ENCODE measurements at regions not wholly inside any gene's neighbourhood (a gene's known extent, or its start where the extent isn't known, plus 50 kb on each side); places are given as distances from the start of the nearest gene placed in this dataset.

DNA sequence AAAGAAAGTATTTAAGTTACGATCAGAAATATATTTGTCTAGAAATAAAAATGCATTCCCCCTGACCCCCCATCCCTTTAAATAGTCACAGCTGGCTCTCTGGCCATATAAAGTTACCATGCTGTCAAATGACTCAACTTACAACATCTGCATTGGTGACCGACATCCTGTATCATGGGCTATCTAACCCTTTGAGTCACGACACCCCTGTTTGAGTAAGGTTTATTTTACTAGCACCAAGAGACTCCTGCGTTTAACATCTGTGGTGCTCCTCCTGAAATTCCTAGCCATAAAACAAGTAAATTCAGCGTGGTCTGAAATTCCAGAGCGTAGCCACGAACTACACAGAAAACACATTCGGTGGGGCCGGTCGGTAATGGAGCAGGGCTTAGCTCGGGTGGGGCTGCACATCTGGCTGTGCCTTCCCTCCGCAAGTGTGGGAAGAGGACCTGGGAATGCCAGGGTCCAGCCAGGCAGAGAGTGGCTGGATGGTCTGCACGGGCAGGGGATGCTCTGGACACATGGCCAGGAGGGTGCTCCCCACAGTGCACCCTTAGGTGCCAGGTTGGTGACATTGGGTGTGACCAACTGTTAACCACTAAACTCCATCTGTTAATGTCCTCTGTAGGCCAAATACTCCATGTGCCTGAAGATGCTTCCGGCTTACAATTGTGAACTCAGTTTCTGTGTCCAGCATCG lies 53.0 kb upstream of the CLDN14 start:
- no peak for DNase-seq

DNA sequence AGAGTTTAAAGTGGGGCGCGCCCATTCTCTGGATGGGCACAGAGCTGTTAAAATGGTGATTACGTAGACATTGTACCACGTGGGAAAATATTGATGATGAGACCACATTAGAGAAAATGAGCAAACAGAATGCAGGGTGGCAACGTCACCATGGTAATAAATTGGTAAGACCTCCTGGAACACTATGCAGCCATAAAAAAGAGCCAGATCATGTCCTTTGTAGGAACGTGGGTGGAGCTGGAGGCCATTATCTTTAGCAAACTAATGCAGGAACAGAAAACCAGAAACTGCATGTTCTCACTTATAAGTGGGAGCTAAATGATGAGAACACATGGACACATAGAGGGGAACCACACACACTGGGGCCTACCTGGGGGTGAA lies 53.5 kb upstream of the CLDN14 start:
- DNase-seq: no peak

DNA sequence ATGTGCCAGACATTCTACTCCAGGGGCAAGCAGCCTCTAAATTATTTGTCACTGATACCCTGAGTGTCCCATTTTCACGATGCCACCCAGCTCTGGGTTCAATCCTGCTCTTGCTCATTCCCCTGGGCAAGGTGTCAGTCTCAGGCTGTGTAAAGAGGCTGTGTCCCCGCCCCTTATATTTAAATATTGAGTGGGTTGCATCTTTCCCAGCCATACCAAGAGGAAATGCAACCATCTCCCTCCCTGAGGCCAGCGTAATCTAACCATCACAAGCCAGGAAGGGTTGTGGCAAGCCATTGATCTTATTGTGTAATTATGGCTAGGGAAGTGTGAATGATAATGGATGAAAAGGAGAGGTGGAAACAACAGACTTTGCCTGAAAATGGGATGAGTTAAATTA lies 54.7 kb upstream of the CLDN14 start:
- no peak for DNase-seq

DNA sequence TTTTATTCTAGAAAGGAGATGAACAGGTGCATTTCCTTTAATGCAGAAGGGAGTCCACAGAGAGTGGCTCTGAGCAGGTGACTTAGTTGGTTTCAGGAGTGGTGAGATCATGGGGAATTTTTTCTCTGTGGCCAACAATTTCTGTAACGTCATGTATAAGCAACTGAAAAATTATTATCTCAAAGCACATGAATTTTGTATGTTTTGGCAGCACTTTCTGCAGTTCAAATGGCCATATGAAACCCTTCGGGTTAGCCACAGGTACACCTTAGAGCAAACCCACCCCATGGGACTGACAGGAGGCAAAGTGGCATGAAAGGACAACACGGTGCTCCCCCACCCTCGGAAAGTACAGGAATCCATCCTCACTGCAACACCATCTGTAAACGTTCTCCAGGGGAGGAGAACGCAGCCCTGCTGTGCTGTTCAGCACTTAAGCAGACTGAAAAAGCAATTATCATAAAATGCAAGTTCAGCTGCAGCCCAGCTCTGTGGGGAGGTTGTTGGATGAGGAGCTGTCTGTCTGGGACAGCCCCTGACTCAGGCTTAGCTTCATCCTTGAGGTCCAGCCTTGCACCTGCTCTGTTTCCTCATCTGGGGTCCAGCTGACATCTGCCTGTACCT lies 55.8 kb upstream of the CLDN14 start:
- DNase-seq: no peak

DNA sequence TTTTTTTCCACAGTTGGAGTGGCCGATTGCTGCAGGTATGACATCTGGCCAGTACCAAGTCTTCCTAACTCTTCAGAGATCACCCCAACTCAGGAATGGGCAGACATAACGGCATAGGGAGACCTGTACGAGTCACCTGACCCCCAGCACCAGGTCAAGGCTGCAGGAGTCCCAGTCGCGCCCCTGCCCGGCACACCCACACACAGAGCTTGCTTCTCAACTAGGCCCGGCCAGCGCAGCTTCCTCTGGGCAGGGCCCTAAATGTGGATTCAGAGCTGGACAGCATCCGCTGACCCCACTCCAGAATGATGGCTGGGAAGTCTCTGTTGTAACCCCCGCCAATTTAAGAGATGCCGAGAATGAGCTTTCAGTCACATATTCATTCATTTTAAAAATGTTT lies 58.8 kb upstream of the CLDN14 start:
- DNase-seq: no peak

DNA sequence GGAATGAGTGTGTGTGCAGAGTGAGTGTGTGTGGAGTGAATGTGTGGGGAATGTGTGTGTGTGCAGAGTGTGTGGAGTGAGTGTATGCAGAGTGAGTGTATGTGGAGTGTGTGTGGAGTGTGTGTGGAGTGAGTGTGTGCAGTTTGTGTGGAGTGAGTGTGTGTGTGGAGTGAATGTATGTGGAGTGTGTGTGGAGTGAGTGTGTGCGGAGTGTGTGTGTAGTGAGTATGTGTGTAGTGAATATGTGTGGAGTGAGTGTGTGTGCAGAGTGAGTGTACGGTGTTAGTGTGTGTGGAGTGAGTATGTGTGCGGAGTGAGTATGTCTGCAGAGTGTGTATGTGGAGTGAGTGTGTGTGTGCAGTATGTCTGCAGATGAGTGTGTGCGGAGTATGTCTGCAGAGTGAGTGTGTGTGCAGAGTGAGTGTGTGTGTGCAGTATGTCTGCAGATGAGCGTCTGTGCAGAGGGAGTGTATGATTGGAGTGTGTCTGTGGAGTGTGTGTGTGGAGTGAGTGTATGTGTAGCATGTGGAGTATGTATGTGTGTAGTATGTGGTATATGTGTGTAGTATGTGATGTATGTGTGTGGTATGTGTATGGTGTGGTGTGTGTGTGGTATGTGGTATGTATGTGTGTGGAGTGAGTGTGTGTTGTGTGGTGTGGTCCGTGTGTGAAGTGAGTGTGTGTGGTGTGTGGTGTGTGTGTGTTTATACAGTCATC lies 59.7 kb upstream of the CLDN14 start:
- DNase-seq: no peak

DNA sequence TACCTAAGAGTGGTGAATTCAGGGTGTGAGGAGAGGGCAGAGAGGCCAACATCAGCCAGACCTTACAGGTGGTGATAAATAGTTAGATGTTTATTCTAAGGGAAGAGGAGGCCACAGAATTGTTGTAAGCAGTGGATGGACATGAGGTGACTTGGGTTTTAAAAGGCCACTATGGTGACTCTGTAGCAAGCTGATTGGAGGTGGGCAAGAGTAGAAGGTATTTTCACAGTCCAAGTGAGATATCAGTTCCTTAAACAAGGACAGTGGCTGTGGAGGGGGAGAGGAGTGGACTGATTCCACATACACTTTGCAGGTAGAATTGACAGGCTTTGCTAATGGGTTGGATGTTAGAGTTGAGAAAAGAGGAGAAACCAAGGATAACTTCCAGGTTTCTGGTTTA lies 60.8 kb upstream of the CLDN14 start:
- no peak for DNase-seq

DNA sequence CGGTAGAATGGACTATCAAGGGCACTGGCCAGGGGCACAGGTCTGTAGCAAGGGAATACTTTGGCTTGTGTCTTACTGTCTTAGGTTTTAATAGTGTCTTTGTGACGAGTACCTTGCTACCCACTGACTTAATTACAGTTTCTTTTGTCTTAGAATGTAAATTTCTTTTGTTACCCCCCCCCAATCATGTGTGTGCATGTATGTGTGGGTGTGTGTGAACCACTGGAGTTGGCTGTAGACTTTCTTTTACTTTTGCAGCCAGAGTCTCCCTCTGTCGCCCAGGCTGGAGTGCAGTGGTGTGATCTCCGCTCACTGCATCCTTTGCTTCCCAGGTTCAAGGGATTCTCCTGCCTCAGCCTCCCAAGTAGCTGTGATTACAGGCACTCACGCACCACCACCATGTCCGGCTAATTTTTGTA lies 61.8 kb upstream of the CLDN14 start:
- DNase-seq: no peak

DNA sequence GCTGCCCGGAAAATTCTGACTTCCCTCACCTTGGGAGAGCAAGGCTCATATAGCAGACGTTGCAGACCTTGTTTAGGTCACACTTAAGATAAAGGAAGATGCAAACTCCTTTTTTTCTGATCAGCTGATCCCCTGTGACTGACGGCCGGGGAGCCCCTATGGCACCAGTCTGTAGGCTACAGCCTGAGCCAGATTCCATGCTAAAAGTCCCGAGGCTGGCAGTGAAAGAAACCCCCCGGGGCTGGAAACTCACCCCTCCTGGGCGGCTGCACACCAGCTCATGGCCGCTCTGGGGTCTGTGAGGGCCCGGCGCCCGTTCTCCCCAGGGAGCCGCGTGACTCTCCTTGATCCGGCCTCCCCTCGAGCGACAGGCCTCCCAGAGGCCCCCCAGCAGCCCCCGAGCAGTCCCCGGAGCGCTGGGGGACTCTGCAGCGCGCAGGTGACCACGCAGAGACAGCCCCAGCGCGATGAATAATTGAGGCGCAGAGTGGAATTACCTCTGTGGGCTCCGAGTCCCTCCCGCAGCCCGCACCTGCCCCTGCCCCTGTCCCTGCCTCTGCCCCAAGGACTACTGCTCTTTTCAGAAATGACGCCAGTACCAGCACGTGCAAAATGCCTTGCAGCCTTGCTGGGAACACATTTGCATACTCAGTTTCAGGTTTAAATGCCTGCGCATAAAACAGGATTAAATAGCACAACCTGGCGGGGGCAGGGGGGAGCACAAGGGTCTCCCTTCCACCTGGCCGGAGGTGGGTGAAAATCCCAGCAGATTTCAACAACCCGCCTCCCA lies 62.6 kb upstream of the CLDN14 start:
- no peak for DNase-seq

DNA sequence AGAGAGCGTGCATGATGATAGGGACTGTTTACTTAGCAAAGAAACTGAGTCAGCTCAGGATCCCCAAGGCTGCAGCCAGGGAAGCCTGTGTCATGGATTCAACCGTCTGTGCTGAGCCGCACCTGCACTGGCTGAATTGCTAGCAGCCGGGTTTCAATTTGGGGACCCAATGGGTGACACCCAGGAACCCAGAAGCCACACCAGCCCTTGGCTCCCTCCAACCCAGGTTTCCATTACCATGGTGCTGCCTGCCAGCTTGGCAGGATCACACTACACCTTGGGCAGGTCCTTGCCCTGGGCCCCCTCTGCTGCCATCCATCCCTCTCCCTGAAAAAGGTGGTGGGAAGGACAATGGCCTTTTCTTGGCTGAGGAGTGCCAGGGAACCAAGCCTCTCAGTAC lies 64.0 kb upstream of the CLDN14 start:
- no peak for DNase-seq

DNA sequence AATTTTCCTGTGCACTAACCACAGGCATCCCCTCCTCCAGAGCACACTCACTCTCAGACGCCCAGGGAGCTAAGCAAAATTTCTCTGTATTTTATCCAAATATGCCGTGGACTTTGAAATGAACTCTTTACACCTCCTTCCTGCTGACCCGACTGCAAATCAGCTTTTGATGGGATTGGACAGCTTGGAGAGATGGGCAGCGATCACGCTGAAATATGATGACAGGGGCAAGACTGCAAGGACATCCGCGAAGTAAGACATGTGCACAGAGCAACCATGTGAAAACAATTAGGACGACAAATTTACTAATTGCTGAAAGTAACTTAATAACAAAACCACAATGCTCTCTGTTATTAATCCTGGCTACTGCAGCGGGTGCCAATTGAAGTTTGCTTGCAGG lies 64.6 kb upstream of the CLDN14 start:
- DNase-seq: no peak

DNA sequence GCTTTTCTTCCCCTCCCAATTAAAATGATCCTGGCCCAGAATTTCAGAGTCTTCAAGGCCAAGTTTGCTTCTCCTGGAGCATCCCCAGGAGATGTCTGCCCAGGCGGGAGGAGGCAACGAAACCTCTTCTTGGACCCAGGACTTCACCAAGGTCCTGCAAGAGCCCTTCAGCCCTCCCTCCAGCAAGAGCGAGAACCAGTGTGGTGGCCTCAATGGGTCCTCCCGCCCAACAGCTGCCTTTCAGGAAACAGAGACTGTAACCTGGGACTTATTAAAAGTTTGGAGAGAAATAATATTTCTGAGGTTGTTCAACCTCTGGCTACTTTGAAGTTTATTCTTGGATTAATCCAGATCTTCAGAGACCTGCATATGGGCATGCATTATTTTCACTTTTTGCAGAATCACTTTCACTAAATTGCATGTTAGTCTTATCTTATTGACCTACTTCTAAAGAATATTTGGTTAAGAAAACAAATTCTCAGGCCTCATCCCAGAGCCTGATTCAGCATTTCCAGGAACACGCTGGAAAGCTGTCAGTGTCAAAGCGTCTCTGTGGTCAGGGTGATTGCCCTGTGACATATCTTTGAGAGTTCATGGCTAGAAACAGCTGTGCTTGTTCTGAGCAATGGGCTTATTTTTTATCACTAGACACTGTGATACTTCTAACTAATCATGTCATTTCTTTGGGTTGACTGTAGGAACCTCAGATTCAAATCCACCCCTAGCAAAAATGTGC lies 66.0 kb upstream of the CLDN14 start:
- DNase-seq: no peak

DNA sequence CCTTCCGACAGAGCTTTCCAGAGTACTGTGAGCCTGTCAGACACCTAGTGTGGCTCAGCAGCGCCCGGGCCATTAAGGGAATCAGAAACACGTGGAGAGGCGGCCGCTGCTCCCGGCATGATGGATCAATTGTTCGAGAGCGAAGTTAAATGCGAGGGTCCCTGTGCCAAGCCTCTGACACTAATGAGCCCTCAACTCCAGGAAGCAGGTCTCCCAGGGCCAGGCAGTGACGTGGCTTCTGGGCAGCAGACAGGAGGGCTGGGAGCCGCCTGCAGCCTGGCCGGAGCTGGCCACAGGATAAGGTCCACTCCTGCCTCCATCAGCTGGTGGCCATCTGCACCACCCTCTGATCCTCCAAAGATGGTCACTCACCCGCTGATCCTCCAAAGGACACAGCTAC lies 67.5 kb upstream of the CLDN14 start:
- no peak for DNase-seq

DNA sequence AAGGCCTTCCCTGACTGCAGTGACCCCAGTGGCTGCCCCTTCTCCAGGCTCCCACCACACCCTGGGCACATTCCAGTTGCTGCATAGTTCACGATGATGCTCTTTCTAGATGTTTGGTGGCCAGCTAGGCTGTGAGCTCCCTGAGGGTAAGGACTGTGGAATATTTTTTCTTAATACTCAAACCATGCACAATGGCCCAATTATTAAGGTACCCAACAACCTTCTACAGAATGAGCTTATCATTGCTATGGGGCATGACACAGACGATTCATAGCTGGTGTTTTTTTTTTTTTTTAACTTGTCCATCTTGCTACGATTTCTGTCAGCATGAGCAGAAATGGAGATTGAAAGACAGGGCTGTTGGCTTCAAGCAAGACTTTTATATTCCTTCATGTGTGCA lies 68.9 kb upstream of the CLDN14 start:
- DNase-seq: no peak

DNA sequence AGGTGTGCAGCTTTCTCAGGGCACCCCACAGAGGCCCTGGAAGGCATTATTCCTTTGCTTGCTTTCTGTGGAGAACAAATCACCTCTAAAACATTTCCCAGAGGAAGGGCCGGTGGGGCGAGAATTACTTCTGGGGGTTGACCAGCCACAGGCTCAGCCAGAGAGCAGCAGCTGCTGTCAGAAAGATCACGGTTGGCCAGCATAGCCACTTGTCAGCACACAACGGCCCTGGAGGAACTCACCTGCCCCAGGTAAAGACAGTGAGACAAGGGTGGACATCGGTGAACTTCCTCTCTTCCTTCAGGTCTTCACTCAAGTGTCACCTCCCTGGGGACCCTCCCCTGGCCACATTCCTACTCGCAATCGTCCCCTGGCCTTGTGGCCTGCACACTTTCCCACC lies 69.5 kb upstream of the CLDN14 start:
- no peak for DNase-seq

DNA sequence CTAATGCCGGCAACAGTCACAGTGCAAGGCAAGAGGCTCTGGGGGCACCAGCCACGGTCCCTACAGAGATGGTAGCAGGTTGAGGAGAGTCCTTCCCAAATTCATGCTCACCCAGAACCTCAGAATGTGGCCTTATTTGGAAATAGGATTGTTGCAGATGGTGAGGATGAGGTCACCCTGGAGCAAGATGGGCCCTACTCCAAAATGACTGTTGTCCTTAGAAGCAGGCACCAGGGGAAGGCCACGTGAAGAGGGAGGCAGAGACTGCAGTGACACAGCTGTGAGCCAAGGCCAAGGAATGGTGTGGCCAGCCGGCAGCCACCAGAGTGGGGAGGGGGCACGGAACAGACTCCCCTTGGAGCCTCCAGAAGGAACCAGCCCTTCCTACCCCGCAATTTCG lies 70.8 kb upstream of the CLDN14 start:
- DNase-seq: no peak

DNA sequence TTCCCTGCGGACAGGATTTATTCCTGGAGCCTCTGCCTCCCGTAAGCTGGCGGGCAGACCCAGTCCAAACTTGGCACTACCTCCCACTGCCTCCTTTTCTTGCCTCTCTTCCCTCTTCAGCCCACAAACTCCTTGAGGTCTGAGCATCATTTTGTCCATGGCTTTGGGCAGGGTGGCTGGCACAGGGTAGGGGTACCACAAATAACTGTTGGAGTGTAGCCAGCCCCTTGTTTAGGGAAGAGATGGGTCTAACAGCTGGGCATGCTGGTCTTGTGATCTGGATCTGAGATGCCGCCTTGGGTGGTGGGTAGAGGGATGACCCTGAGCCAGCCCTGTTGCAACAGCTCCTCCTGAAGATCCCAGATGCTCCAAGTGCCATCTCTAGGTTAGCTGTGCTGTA lies 71.4 kb upstream of the CLDN14 start:
- no peak for DNase-seq

DNA sequence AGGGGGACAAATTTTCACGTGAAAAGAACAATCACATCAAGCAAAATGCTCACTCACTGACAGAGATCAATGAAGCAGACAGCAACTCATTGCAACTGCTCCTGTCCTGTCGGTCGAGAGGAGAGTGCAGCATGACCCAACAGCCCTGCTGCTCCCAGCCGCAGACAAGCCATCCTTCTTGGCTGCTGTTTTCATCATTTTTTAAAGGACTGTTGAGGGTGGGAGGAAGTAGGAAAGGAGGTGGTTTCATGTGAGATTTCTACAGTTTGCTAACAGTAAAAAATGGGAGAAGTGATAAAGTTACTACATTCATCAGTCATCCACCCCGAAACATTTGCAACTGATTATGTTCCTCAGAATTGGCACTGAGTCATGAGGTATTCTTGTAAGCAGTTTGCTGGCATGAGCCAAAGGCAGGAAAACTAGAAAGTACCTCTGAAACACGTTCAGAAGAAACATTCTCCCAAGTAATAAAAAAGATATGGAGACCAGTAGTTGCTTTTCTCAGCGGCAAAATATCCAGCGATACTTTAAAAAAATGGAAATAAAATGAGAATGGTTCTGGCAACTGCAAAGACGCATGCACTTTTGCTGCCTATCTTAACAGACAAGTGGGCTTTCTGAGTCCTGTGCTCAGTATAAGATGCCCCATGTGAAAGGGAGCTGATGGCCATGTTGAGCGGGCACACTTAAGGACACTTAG lies 72.0 kb upstream of the CLDN14 start:
- no peak for DNase-seq

DNA sequence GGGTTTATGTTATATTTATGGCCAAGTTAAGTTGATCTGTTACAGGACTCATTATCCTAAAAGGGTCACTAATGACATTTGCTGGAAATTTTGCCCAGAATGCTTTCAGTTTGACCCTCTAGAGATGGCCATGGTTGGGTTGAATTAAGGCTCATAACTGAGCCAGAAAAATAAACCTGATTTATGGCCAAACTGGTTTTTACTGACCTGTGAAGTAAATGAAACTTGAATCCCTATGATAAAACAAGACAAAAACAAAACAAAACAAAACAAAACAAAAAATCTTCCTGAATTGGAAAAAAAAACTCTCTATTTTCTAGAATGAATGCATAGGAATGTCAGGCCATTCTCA lies 72.5 kb upstream of the CLDN14 start:
- DNase-seq: no peak

DNA sequence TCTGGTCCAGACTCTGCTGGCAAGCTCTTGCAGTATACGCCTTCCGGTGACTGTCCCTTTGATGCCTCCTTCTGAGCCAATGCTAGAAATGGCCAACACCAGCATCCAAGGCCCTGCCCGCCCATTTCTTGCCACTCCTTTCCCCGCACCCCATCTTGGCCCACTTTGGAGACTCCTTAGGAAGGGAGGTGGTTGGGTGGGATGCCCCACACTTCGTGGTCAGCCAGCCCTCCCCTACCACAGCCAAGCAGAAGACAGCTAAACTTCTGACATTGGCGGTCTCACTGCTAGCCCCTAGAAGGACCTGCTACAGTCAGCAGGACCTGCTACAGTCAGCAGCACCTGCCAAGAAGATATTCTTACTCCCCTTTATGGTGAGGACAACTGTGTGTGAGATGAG lies 73.5 kb upstream of the CLDN14 start:
- no peak for DNase-seq

DNA sequence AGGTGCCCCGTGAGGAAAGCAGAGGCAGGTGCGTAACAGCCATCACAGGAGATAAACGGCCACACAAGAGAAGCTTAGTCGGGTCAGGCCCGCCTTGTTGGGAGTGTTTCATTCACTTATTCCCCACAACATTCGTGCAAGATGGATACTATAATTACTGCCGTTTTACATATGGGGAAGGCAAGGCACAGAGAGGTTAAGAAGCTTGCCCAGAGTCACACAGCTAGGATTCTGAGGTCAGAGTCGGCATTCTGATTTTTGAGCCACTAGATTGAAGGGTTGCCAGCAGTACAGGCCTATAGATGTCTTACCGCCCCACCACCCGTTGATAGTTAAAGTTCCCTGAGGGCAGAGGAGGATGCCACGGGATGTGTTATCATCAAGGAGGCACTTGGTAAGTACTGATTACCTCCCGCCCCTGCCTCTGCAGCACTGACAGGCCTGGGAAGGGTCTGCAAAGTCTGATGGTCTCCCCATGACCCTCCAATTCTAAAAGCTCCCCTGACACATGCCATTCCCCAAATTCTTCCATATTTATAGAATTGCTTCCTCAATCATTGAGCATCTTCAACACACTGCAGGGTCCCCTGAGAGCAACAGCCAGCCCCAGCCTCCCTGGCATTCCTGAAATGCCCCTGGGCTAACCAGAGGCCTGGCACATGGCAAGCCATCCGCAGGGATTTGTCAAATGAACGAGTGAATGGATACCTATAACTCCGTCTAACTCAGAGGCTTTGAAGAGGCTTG lies 74.7 kb upstream of the CLDN14 start:
- DNase-seq: no peak
